Colonic mucosa (tissue), 4 donors: ENCODE measurements at regions not wholly inside any gene's neighbourhood (a gene's known extent, or its start where the extent isn't known, plus 50 kb on each side); places are given as distances from the start of the nearest gene placed in this dataset.

Experiments
- DNase-seq: peaks from one replicate; pipeline ENCODE4 v3.0.0-alpha.2; 2020
- H3K27ac ChIP-seq: fragments of 200-600 bp; one replicate; pipeline ENCODE4 v1.8.0; 2021
- H3K27me3 ChIP-seq: fragments of 200-600 bp; one replicate; pipeline ENCODE4 v1.8.0; 2021
- H3K36me3 ChIP-seq: fragments of 200-600 bp; one replicate; pipeline ENCODE4 v1.8.0; 2021
- H3K4me1 ChIP-seq: fragments of 200-600 bp; one replicate; pipeline ENCODE4 v1.8.0; 2021; ENCODE audit warnings: mild to moderate bottlenecking
- H3K4me3 ChIP-seq: fragments of 200-600 bp; one replicate; pipeline ENCODE4 v1.8.0; 2021
- H3K9ac ChIP-seq, 2 donors: one replicate each; pipeline ENCODE4 v1.7.0; 2013; ENCODE audit warnings: control low read depth in 2 of 2, low read depth in 2 of 2, low read length in 2 of 2
- H3K9me3 ChIP-seq: fragments of 200-600 bp; one replicate; pipeline ENCODE4 v1.8.0; 2021
- CTCF ChIP-seq: fragments of 200-600 bp; IDR thresholded peaks from one replicate; pipeline ENCODE4 v1.8.0; 2022; ENCODE audit warnings: antibody characterized with exemption, mild to moderate bottlenecking
- intact Hi-C: fragments of 100-400 bp; cut with DNase I; formaldehyde crosslinking; loops from one replicate; pipeline ENCODE4 v1.14.1; 2022
- donor health status: healthy.
- donor health status: DM: no; HTN: no; CAD: no.
- donor health status: DM: no; HTN: no; CAD: no.

GRCh38 chr6:14682812-14683211, 563.1 kb upstream of the JARID2 start:
- Histone ChIP-seq H3K9ac (no peak overlapping the region), H3K27ac (no peak overlapping the region), H3K36me3 (no peaks in the 10 kb centered on the region), H3K4me3 (no peak overlapping the region), H3K27me3 (no peaks in the 10 kb centered on the region), H3K9me3 (no peaks in the 10 kb centered on the region), H3K4me1 (no peaks in the 10 kb centered on the region)
- intact Hi-C loops = no loop called here
- TF ChIP-seq CTCF = no peak
- DNase-seq = no peak

- no peaks in the 10 kb centered on the region for H3K36me3 ChIP-seq
- H3K4me3 ChIP-seq = no peak overlapping the region
- no peaks in the 10 kb centered on the region for H3K9me3 ChIP-seq
- H3K4me1 ChIP-seq = no peaks in the 10 kb centered on the region
- H3K27ac ChIP-seq = no peak overlapping the region
- H3K27me3 ChIP-seq = no peaks in the 10 kb centered on the region
- intact Hi-C loops = no loop called here
- no peak for TF ChIP-seq CTCF
- no peak for DNase-seq
- H3K9ac ChIP-seq = no peak overlapping the region
Measured at GRCh38 chr6:14689639-14690038, 556.2 kb upstream of the JARID2 start.

- Histone ChIP-seq H3K9ac (no peak overlapping the region), H3K27me3 (no peaks in the 10 kb centered on the region), H3K4me3 (no peak overlapping the region), H3K9me3 (no peaks in the 10 kb centered on the region), H3K36me3 (no peaks in the 10 kb centered on the region), H3K27ac (no peak overlapping the region), H3K4me1 (no peaks in the 10 kb centered on the region)
- intact Hi-C loops = no loop called here
- no peak for TF ChIP-seq CTCF
- DNase-seq = no peak
Measured at GRCh38 chr6:14690120-14691056, 555.5 kb upstream of the JARID2 start.

- Histone ChIP-seq H3K27me3 (no peaks in the 10 kb centered on the region), H3K27ac (no peak overlapping the region), H3K4me1 (no peaks in the 10 kb centered on the region), H3K9me3 (no peaks in the 10 kb centered on the region), H3K4me3 (no peak overlapping the region), H3K36me3 (no peaks in the 10 kb centered on the region), H3K9ac (no peak overlapping the region)
- intact Hi-C loops = no loop called here
- DNase-seq = no peak
- no peak for TF ChIP-seq CTCF
Measured at GRCh38 chr6:14692208-14692607, 553.7 kb upstream of the JARID2 start.

GRCh38 chr6:14693301-14694192, 552.3 kb upstream of the JARID2 start:
- intact Hi-C loops = no loop called here
- Histone ChIP-seq H3K4me3 (no peak overlapping the region), H3K36me3 (no peaks in the 10 kb centered on the region), H3K27ac (no peak overlapping the region), H3K27me3 (no peaks in the 10 kb centered on the region), H3K4me1 (no peaks in the 10 kb centered on the region), H3K9ac (no peak overlapping the region), H3K9me3 (no peaks in the 10 kb centered on the region)
- no peak for DNase-seq
- no peak for TF ChIP-seq CTCF
